Posterior vena cava (tissue), 2 donors: ENCODE measurements at regions not wholly inside any gene's neighbourhood (a gene's known extent, or its start where the extent isn't known, plus 50 kb on each side); places are given as distances from the start of the nearest gene placed in this dataset.

Experiments used
- DNase-seq: peaks from one replicate; pipeline ENCODE4 v3.0.0-alpha.2; 2020; ENCODE audit warnings: low spot score
- intact Hi-C, 2 donors: fragments of 100-400 bp; cut with DNase I; formaldehyde crosslinking; loops; one replicate each; pipeline versions ENCODE4 v1.14.1 to v1.14.2; 2022 to 2023
- donor health status: DM: yes; HTN: yes; CAD: no.
- donor health status: DM: yes; HTN: yes; CAD: no.

- intact Hi-C loops, result no loop called here
- no peak for DNase-seq
These were observed 153.9 kb upstream of the LGALSL start for GRCh38 chr2:64300066-64300465.

DNA sequence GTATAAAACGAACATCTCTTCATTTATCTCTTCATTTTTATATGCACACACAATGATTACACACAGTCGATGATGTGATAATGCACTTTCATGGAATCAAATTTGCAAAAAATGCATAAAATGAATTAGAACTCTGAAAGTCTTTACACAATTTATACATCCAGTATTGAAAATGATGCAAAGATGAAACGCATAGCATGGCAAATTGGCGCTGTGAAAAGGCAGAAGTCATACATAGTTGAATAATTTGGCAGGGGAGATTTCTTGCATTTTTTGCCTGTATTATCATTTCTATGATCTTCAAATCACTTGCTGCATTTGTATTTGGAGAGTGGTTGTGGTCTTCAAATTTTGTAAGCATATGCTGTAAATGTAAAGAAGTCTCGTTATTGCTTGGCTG, 150.7 kb upstream of the LGALSL start:
- intact Hi-C loops, result no loop called here

GRCh38 chr2:64307421-64307820, 146.5 kb upstream of the LGALSL start:
- intact Hi-C loops, result no loop called here
- DNase-seq, result no peak

More for the DNA sequence above, 150.7 kb upstream of the LGALSL start:
- DNase-seq, result no peak

DNA sequence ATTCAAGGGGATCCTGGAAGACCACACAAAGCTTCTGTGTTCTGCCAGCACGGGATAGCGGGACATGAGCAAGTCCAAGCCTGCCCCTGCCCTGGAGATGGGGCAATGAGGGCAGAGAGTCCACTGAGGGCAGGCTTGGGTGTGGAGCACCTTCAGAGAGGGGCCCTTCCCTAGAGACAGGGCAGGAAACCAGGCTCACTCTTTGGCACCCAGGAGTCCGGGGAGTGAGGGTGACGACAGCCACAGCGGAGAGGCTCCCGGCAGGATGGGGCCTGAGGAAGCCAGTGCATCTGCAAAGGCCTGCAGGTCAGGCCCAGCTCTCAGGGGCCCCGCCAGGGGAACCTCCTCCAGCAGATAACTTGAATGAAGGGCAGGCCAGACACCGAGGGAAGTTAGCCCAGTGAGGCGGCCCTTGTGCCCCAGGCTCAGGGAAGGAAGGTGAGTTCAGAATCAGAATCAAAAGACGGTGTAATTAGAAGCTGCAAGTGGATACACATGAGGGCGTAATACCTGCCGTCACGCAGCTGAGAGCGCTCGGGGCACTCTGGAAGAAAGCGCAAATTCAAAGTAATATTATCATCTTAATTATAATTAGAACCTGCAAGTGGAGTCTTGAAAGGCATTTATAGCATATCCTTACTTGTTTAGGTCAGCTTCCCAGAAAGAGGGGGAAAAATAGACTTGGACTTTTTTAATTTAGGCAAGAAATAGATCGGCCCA, 142.6 kb upstream of the LGALSL start:
- intact Hi-C loops, result no loop called here
- DNase-seq, result no peak

DNA sequence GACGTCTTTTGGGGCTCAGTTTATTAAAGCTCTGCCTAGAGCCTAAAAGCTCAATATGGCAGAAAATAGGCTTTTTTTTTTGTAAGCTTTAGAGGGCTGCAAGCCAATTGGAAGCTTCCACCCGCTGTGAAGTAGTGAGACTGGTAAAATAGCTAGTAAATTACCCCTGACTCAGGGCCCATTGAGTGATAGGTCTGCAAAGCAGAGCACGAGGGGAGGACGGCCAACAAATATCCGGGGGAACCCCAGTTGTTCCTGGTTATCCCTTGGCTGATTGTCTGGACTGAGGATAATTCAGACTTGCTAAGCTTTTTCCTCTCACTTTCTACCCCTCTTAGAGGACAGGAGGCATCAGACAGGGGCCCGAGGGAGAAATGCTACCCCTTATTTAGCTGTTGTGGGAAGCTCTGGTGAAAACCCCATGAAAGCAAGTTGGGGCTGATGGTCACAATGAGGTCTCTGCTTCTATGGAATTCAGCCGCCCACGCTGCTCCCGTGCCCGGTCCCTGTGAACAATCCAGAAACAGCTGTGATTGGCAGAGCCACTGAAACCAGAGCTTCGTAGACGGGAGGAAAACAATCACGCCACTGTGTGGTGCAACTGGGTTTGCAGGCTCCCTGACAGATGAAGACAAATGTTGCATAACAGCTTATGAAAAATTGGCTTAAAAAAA, 141.9 kb upstream of the LGALSL start:
- intact Hi-C loops, result no loop called here
- peak; percentile 88 for DNase-seq

GRCh38 chr2:64312622-64313397, 141.2 kb upstream of the LGALSL start:
- intact Hi-C loops, result no loop called here

GRCh38 chr2:64313398-64313723, 140.6 kb upstream of the LGALSL start:
- intact Hi-C loops, result no loop called here
- DNase-seq, result no peak

More at GRCh38 chr2:64312622-64313397, 141.2 kb upstream of the LGALSL start:
- DNase-seq, result no peak

DNA sequence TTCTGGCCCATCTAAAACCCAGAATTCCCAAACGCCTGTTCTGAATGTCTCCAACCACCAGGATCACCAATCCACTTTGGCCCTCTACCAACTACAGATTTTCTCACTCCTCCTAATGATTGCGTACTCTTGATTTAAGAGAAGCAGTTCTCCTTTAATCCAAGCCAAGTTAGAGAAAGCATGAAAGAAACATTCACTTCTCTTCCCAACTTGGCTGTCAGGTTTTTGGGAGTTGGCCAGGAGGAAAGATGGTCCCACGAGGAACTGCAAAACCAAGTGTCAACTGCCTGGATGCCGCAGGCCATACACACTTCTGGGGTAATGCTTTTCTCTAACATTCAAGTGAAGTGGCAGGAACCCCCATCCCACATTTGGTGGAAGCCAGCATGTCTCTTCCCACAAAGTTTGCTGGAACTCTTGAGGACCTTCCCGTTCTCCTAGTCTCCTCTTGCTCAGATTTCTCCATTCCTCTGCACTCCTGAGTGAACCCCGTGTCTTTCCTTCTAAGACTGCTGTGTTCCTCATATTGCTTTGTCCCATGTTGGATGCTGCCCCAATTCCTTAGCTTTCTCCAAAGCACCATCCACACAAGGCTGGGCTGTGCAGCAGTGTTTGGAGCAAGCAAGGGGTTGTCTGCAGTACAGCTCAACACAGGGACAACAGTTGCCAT, 138.5 kb upstream of the LGALSL start:
- intact Hi-C loops, result no loop called here
- no peak for DNase-seq

- no peak for DNase-seq
- intact Hi-C loops, result no loop called here
These were observed 136.1 kb upstream of the LGALSL start for GRCh38 chr2:64317707-64318475.

- no peak for DNase-seq
- intact Hi-C loops, result no loop called here
These were observed 135.6 kb upstream of the LGALSL start for GRCh38 chr2:64318476-64318748.

GRCh38 chr2:64319896-64320295, 134.1 kb upstream of the LGALSL start:
- intact Hi-C loops, result no loop called here

GRCh38 chr2:64322433-64322832, 131.5 kb upstream of the LGALSL start:
- intact Hi-C loops, result no loop called here
- no peak for DNase-seq

More at GRCh38 chr2:64319896-64320295, 134.1 kb upstream of the LGALSL start:
- no peak for DNase-seq

DNA sequence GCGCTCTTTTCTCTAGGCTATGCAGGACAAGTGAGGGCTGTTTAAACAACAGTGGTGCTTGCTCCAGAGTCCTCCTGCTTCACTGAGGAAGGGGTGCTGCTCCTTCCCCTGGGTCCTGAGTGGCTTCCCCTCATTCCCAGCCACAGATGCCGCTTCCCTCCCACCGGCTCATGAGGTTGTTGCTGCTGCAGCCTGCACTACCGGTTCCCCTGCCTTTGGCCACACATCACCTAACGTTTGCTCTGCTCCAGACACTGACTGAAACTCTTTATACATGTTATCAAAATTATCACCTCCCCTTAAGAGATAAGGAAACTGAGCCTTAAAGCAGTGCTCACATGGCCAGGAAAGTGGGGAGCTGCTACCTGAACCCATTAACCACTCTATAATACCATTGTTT, 130.8 kb upstream of the LGALSL start:
- no peak for DNase-seq
- intact Hi-C loops, result no loop called here

DNA sequence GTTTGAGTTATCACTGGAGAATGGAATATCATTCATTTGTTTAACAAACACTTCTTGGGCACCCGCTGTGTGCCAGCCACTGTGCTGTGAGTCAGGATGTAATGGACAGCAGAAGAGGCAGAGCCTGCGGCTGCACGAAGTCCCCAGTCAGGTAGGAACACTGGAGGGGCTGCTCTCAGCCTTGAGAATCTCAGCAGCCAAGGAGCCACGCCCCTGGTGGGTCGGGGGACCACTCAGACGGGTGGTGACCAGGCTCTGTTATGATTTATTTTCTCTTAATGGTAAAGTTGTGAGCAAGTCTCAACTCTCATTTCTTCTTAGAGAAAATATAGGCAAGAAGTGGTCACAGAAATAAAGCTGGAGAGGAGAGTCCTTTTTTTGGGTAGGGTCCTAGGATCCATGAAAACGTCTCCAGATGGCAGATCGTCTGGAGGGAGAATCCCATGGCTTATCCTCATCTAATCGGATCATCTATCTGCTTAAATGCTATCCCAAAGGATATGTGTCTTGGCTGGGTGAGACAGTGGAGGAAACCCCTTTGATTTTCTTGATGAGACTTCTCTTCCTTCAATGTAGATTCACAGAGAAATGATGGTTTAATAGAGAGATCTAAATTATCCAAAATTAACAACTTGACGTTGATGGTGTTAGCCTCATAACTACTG, 129.1 kb upstream of the LGALSL start:
- no peak for DNase-seq
- intact Hi-C loops, result loop anchor here in 1 of 2 donors (5.0 kb wide), 1 partner anchor 273 kb away; no protein-coding TSS in a partner anchor

DNA sequence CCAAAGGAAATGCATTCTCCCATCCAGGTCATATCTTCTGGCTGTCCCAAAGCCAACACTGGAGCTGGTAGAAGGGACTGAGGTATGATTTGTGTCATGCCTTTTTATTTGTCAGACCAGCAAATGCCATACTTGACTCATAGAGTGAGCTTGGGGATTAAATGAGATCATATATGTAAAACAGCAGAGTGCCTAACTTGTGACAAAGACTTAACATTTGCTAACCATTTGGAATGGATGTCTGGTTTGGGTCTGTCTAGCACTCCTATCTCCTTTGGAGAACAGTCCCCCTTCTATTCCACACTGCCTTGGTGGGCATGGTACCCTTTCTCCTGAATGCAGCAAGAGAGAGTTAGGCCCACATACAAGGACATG, 128.5 kb upstream of the LGALSL start:
- intact Hi-C loops, result loop anchor here in 1 of 2 donors (5.0 kb wide), 1 partner anchor 273 kb away; no protein-coding TSS in a partner anchor

GRCh38 chr2:64325852-64326577, 127.9 kb upstream of the LGALSL start:
- no peak for DNase-seq
- intact Hi-C loops, result loop anchor here in 1 of 2 donors (5.0 kb wide), 1 partner anchor 274 kb away; no protein-coding TSS in a partner anchor

More for the DNA sequence above, 128.5 kb upstream of the LGALSL start:
- no peak for DNase-seq

DNA sequence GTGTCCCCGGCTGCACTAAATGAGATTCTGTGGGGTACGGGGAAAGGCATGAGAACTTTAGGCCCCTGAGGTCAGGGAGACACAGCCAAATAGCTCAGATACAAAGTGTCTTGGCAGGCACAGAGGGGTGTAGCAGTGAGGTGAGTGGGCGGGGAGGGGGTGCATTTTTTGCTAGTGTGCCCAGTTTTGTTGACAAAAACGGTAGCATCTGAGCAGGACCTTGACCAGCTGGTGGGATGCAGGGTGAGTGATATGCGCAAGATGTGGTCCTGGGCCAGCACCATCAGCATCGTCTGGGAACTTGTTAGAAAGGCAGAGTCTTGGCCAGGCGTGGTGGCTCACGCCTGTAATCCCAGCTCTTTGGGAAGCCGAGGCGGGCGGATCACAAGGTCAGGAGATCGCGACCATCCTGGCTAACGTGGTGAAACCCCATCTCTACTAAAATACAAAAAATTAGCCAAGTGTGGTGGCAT, 127.3 kb upstream of the LGALSL start:
- no peak for DNase-seq
- intact Hi-C loops, result loop anchor here in 1 of 2 donors (5.0 kb wide), 1 partner anchor 274 kb away; no protein-coding TSS in a partner anchor

DNA sequence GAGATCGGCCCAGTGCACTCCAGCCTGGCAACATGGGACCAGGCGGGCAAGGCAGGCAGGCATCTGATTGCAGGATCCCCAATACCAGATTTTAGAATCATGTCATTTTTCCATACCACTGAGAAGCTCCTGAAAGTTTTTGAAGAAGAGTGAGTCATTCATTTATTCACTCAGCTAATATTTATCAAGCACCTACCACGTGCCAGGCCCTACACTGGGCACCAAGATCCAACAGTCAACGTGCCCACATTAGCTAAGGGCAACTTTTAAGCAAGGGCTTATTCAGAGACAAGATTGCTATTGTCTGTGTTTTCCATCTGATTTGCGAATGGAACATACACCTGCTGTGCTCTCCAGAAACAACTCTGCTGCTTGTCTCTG, 126.8 kb upstream of the LGALSL start:
- DNase-seq, result no peak
- intact Hi-C loops, result loop anchor here in 1 of 2 donors (5.0 kb wide), 1 partner anchor 275 kb away; no protein-coding TSS in a partner anchor
